ENCODE measurements at regions not wholly inside any gene's neighbourhood (a gene's known extent, or its start where the extent isn't known, plus 50 kb on each side); places are given as distances from the start of the nearest gene placed in this dataset.

DNA sequence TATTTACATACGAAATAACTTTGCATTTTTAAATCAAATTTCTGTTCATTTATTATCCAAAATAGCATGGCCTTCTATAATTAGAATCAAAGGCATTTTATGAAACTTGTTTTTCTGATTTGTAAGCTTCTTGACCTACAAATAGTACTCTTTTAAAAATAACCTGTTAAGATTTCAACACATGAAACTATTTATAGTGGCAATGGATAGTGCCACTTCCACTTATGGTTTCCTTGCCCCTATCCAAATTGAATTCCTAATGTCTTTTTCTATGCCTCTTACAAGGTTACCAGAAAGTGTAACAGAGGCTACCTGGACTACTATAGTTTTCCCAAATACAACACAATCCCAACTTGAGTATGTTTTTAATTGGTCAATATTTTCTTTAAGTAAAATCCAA lies 263.5 kb downstream of the SEMA3D start:
- no peak for TF ChIP-seq POLR2AphosphoS5 (IDR thresholded peaks at IDR 0.05; ENCODE audit: low read depth)
- TF ChIP-seq, protein P1, sequence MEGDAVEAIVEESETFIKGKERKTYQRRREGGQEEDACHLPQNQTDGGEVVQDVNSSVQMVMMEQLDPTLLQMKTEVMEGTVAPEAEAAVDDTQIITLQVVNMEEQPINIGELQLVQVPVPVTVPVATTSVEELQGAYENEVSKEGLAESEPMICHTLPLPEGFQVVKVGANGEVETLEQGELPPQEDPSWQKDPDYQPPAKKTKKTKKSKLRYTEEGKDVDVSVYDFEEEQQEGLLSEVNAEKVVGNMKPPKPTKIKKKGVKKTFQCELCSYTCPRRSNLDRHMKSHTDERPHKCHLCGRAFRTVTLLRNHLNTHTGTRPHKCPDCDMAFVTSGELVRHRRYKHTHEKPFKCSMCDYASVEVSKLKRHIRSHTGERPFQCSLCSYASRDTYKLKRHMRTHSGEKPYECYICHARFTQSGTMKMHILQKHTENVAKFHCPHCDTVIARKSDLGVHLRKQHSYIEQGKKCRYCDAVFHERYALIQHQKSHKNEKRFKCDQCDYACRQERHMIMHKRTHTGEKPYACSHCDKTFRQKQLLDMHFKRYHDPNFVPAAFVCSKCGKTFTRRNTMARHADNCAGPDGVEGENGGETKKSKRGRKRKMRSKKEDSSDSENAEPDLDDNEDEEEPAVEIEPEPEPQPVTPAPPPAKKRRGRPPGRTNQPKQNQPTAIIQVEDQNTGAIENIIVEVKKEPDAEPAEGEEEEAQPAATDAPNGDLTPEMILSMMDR (conservative IDR thresholded peaks at IDR 0.05; ENCODE audit: low read depth in 2 of 2): no peak
- TF ChIP-seq REST (IDR thresholded peaks at IDR 0.05; ENCODE audit: unreplicated experiment): no peak
- no peak for TF ChIP-seq EZH2phosphoT487 (IDR thresholded peaks at IDR 0.05; ENCODE audit: unreplicated experiment)
- TF ChIP-seq NANOG (IDR thresholded peaks at IDR 0.05; ENCODE audit: borderline replicate concordance): no peak
- TF ChIP-seq EZH2 (IDR thresholded peaks at IDR 0.05; ENCODE audit: low read depth, unreplicated experiment): no peak
- no peak for TF ChIP-seq ETS1 (IDR thresholded peaks at IDR 0.05)
- TF ChIP-seq CREB1 (CRISPR knock-in tag; IDR thresholded peaks at IDR 0.05; ENCODE audit: low read depth): no peak

All from GM23338 (cell line).